T-helper 1 cell treated with Interleukin-12 subunit alpha and Interleukin-12 subunit beta and Interleukin-4 antibody, amounts not matched to agents 30 ng/mL and 1 ng/mL, for 36 hours (primary cell): ENCODE measurements at regions not wholly inside any gene's neighbourhood (a gene's known extent, or its start where the extent isn't known, plus 50 kb on each side); places are given as distances from the start of the nearest gene placed in this dataset.

Source experiments
- intact Hi-C: fragments of 100-400 bp; cut with micrococcal nuclease; formaldehyde crosslinking; loops from one replicate; pipeline ENCODE4 v1.15.1; 2024

GRCh38 chr4:153075836-153076518, 128.3 kb upstream of the TRIM2 start:
- intact Hi-C loops = no loop called here

DNA sequence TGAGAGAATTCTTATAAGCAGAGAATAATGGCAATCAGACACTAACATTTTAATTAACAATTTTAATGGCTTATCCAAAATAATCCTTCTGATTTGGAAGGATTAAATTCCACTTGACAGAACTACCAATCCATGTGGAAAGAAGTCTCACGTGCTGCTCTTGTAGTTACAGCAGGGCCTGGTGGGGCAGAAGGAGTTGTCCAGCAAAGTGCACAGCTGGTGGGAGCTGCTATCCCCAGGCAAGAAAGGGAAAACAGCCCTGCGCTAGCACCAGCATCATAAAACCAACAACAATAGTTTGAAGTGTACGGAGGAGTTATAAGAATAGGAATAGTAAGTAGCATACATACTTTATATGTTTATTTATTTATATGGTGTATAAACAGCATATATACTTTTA, 127.4 kb upstream of the TRIM2 start:
- intact Hi-C loops = no loop called here

DNA sequence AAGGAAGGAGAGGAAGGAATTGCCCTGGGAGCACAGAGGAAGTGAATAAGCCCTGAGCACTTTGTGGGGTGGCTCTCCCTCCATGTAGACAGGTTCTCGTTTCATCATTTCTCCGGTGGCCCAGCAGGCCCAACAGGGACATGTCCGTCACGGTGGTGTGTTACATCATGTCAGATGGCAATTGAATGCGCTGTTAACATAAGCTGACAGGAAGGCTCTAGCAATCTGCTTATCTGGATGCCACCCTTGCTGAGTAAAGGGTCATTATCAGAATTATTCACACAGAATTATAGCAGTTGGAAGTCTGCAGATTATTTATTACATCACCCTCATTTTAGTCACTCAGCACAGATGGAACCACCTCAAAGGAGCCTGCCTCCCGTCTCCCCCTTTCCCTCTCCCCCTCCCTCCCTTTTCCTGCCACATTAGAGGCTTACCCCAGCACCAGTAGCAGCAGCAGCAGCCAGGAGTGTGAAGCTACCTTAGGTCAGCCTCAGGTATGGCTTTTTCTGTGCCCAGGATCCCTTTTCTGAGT, 124.3 kb upstream of the TRIM2 start:
- intact Hi-C loops = loop anchor here (10.0 kb wide), 1 partner anchor 1985 kb away; the partner anchor contains the start of gene RPS3A

DNA sequence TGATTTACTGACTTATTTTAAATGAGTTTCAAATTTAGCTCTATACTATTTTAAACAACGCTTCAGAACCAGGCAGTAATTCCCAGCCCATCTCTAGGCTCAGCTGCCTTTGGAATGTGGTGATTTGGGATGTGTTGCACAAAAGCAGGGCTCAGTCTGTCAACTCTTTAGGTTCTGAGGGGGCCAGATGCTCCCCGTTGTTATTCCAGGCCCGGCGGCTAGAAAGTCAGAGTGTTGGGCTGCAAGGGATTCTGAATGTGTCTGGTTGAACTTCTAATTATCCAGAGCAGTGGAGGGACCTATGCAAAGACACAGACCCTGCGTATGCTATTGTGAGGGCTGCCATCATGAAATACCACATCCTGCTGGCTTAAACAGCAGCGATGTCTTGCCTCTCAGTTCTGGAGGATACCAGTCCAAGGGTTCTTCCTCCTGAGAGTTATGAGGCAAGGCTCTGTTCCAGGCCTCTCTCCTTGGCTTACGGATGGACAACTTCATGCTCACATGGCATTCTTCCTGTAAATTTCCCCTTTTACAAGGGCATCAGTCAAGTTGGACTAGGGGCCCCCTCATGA, 123.2 kb upstream of the TRIM2 start:
- intact Hi-C loops = loop anchor here (10.0 kb wide), 1 partner anchor 1986 kb away; the partner anchor contains the start of gene RPS3A

GRCh38 chr4:153081693-153082092, 122.5 kb upstream of the TRIM2 start:
- intact Hi-C loops = loop anchor here (2.0 to 10.0 kb wide), 3 partner anchors 237 to 1987 kb away; partner anchors contain the start of gene RPS3A

DNA sequence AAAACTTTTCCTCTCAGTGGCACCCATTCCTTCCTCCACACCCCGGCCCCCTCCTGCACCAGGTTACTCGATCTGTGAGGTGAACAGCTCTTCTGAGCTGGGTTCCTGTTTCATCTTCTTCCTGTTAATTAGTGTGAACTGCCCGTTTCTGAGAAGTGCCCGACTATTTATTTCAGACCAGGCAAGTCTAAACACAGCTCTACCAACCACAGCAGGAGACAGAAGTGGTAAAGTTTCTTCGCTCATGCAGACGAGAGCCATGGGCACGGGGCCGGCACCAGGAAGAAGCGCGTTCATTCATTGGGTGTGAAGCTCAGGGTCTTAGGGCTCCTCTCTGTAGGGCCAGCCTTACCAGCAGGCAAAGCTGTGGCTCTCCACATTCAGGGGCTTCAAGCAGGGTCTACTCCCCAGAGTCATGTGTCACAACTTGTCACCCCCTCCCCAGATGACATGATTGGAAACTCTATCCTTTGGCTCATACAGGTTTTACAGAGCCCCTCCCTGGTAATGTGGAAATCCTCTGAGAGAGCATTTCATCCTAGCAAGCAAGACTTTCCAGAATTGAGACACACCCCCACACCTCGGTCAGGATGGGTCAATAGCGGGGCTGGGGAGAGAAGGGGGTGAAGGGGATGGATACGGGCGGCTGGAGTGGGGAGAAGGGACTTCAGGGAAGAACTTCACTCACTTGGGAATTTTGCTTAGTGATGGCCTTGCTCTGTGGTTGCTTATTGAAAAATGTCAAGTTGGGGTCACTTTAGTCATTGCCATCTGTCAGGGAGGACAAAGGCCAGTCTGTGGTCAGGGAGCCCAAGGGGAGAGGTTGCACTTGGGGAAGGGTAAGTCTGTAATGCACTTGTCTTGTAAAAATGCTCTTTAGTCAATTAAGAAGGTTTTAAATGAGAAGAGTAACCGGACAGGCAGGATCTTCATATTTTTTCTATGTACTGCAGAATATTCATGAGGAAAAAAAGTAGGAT, 121.6 kb upstream of the TRIM2 start:
- intact Hi-C loops = loop anchor here (1.0 to 10.0 kb wide), 6 partner anchors 46 to 1988 kb away; partner anchors contain the start of gene RPS3A

- intact Hi-C loops = loop anchor here (1.0 to 10.0 kb wide), 6 partner anchors 45 to 1989 kb away; partner anchors contain the start of gene RPS3A
Measured at GRCh38 chr4:153083447-153083947, 120.7 kb upstream of the TRIM2 start.

DNA sequence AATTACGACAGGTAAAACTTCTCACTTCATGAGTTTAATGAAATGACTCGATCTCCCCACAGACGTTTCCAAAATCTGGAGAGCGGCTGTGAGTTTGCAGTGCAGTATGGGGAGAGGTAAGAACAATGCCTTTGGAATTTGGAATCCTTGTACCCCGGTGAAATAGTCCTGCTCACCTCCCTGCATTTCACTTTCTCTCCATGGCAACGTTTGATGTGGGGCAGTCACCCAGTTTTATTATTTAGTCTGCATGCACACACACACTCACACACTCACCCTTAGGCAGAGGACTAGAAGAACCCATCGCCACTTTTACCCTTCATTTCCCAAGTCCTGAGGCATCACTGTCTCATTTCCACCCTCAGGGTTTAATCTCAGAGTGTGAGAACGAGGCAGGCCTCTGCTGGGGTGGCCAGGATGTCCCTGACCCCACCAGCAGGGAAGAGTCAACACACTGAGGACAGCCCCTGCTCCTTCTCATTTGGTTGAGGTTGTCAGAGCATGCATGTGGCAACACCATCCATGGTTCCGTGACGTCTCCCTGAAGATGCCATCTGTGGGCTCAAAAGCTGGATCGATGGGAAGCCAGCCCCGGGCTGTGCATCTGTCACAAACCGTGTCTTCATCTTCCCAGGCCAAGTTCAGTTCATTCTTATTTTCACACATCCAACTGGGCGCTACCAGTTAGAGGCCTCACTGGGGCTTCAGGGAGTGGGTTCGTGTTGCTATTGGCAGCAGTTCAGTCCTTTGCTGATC, 119.8 kb upstream of the TRIM2 start:
- intact Hi-C loops = loop anchor here (2.0 to 10.0 kb wide), 2 partner anchors 306 to 1990 kb away; partner anchors contain the start of genes ARFIP1, RPS3A and TIGD4

DNA sequence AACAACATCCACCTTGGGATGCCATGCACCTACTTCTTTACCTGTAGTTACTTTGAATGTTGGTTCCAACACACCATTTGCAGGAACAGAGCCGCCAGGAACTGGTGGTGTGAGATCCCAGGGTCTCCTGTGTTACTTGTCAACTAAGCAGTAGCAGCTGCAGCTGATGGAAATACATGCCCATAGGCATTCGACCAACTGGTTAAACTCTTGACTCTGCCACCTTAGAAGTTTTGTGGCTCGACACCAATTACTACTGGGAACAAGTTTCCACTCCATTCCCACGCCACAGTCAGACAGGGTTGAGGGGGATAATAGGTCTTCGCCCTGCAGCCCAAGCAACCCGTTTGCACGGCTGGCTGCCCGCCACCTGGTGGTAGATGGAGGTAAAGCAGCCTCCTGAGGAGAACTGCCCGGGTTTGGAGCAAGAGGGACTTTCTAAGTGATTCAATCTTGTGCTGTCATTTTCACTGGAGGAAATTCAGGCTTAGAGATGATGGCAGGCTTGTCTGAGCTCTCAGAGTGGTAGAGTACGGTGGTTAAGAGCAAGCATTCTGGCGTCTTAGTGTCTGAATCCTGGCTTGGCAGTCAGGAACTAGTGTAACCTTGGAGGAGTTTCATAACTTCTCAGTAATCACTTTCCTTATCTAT, 119.1 kb upstream of the TRIM2 start:
- intact Hi-C loops = loop anchor here (1.0 to 10.0 kb wide), 6 partner anchors 31 to 1990 kb away; partner anchors contain the start of genes ARFIP1, RPS3A and TIGD4

GRCh38 chr4:153087671-153088194, 116.5 kb upstream of the TRIM2 start:
- intact Hi-C loops = loop anchor here (10.0 kb wide), 1 partner anchor 1993 kb away; the partner anchor contains the start of gene RPS3A

GRCh38 chr4:153089742-153090141, 114.5 kb upstream of the TRIM2 start:
- intact Hi-C loops = loop anchor here (10.0 kb wide), 1 partner anchor 1995 kb away; the partner anchor contains the start of gene RPS3A

DNA sequence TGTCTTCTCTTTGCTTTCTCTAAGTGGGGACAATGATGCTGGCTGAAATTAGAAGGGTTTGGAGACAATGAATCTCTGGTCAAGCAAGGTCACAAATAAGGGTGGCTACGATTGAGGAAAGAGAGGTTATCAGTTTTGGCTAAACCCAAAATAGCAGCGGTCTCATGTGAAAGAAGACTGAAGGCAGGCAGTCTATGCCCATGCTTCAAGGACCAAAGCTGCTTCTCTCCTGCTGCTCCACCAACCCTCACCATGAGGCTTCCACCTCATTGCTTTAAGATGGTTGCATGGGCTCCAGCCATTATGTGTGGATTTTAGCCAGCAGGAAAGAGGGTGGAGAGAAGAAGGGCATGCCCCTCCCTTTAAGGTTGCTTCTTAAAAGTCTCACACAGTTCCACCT, 114.1 kb upstream of the TRIM2 start:
- intact Hi-C loops = no loop called here

DNA sequence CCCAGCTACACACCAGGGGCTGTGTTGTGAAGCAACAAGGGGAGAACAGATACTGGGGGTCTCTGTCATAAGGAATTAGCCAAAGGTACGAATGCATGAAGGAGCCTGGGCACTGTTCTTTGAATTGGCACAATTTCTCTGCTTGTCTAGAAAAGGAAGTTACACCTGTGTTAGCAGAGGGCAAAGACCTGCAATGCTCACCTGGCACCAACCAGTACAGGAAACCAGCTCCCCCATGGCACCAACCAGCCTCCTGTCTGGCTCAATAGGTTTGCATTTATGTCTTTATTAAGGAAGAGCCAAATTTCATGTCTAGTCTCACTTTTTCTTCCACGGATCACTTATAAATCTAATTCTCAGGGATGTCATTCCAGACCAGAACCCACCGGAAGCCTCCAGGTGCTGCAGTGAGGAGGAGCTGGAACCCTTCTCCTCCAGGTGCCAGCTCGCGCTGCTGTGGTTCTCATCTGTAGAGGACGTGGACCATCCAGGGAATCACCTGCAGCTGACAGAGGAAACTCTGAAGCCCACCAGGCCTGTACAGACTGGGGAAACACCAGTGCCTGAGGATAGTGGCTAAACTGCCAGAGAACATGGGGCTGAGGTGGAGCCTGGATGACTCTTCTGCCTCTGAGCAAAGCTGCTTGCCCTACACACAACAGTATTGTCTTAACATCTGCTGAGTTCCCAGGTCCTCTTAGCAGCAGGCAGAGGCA, 113.4 kb upstream of the TRIM2 start:
- intact Hi-C loops = no loop called here

DNA sequence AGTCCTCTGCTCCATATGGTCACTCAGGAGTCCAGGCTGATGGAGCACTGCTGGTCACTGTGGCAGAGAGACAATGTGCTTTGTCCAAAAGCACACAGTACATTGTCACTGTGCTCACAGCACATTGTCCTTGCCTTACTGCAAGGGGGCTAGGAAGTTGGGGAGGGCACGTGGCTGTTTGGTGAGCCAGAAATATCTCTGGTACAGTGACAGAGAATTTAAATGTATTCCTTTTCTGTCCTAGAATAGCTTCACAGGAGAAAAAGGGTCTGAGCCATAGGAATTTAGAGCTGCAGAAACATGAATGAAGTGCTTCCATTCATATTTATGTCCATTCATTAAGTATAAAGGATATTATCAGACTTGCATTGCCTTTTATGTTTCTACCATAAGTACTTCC, 110.8 kb upstream of the TRIM2 start:
- intact Hi-C loops = no loop called here

GRCh38 chr4:153093802-153094201, 110.4 kb upstream of the TRIM2 start:
- intact Hi-C loops = no loop called here

- intact Hi-C loops = no loop called here
Measured at GRCh38 chr4:153094435-153094834, 109.8 kb upstream of the TRIM2 start.

- intact Hi-C loops = no loop called here
Measured at GRCh38 chr4:153095448-153096204, 108.6 kb upstream of the TRIM2 start.

- intact Hi-C loops = no loop called here
Measured at GRCh38 chr4:153096344-153096743, 107.9 kb upstream of the TRIM2 start.
